HepG2 (cell line): ENCODE measurements at regions not wholly inside any gene's neighbourhood (a gene's known extent, or its start where the extent isn't known, plus 50 kb on each side); places are given as distances from the start of the nearest gene placed in this dataset.

ENCODE experiments used
- ATAC-seq: fragments of 200-7000 bp; cut with Tn5 transposase; 3 replicates; pipeline ENCODE4 v1.9.1; 2020; ENCODE audit warnings: mild to moderate bottlenecking, moderate library complexity
- BruUV-seq: library from RNA; stranded (reverse); fragments of 400-500 nt; replicated peaks from 2 replicates; lab custom pipeline; 2021; lab: Mats Ljungman, UMichigan
- CTCF ChIA-PET: fragments of 300-600 bp; formaldehyde crosslinking; extraction: SDS; loops from one replicate; lab custom pipeline; 2021; ENCODE audit warnings: low total read pairs, inconsistent platforms, low intra/inter-chr PET ratio; lab: Yijun Ruan, JAX
- POLR2A ChIA-PET: fragments of 350-600 bp; sonication (Branson Sonifier 250); formaldehyde crosslinking; loops from one replicate; lab custom pipeline; 2020; ENCODE audit warnings: antibody characterized with exemption, inconsistent platforms; lab: Yijun Ruan, JAX
- DNase-seq: peaks from one replicate; pipeline ENCODE4 v3.0.0-alpha.2; 2015; ENCODE audit warnings: low spot score
- FAIRE-seq: peaks from 3 replicates; lab custom pipeline; 2011; peaks lifted over from hg19 to GRCh38; lab: Jason Lieb, UNC
- H2AFZ ChIP-seq: one replicate; pipeline ENCODE4 v1.6.1; 2011; ENCODE audit warnings: low read length, inconsistent platforms
- H3K27ac ChIP-seq: fragments of 300-600 bp; 3 replicates; pipeline ENCODE4 v1.8.0; 2011; ENCODE audit warnings: mixed run types, mild to moderate bottlenecking, mixed read lengths, low read length, inconsistent platforms; ENCODE audit not compliant: insufficient read depth; ENCODE audit errors: extremely low read length
- H3K27me3 ChIP-seq, 2 experiments: fragments of 200-600 bp in 1 of 2; 2 replicates in 1 of 2; 3 replicates in 1 of 2; pipeline versions ENCODE4 v1.6.0 to v1.8.0; 2011; ENCODE audit warnings: low read length in 2 of 2, mild to moderate bottlenecking in 2 of 2, moderate library complexity in 2 of 2, inconsistent platforms in 1 of 2; ENCODE audit not compliant: insufficient read depth in 2 of 2, control insufficient read depth in 1 of 2
- H3K36me3 ChIP-seq, 2 experiments: fragments of 200-600 bp in 1 of 2; replicated peaks in 1 of 2; 2 replicates in 1 of 2; 3 replicates in 1 of 2; pipeline versions ENCODE4 v1.5.1 to v1.8.0; 2011; ENCODE audit warnings: low read length in 2 of 2, inconsistent platforms in 1 of 2; ENCODE audit not compliant: insufficient read depth in 2 of 2, control insufficient read depth in 1 of 2
- H3K4me1 ChIP-seq: 2 replicates; pipeline ENCODE4 v1.5.1; 2012; ENCODE audit warnings: low read length, inconsistent platforms; ENCODE audit not compliant: insufficient read depth
- H3K4me2 ChIP-seq: 2 replicates; pipeline ENCODE4 v1.6.0; 2011; ENCODE audit warnings: low read depth, low read length, inconsistent platforms
- H3K4me3 ChIP-seq, 3 experiments: fragments of 200-600 bp in 1 of 3; sonication (generic), shearing (Covaris generic) in 1 of 3; replicated peaks in 1 of 3; 2 replicates each; pipeline ENCODE4 v1.5.1; 2011 to 2016; ENCODE audit warnings: low read length in 3 of 3, inconsistent platforms in 2 of 3, low read depth in 2 of 3, mild to moderate bottlenecking in 2 of 3, control low read depth in 1 of 3, mixed read lengths in 1 of 3; ENCODE audit not compliant: insufficient read depth in 1 of 3
- H3K79me2 ChIP-seq: one replicate; pipeline ENCODE4 v1.6.1; 2011; ENCODE audit warnings: low read length, inconsistent platforms; ENCODE audit not compliant: insufficient read depth
- H3K9ac ChIP-seq: 2 replicates; pipeline ENCODE4 v1.6.0; 2011; ENCODE audit warnings: mild to moderate bottlenecking, low read depth, low read length, inconsistent platforms; ENCODE audit not compliant: insufficient read depth
- H3K9me3 ChIP-seq: 2 replicates; pipeline ENCODE4 v1.5.1; 2012; ENCODE audit warnings: mild to moderate bottlenecking, low read length
- H4K20me1 ChIP-seq: 2 replicates; pipeline ENCODE4 v1.6.0; 2011; ENCODE audit warnings: inconsistent platforms, mild to moderate bottlenecking, low read length, moderate library complexity; ENCODE audit not compliant: insufficient read depth
- ADNP ChIP-seq: sonication (generic); formaldehyde crosslinking; IDR thresholded peaks from 2 replicates; pipeline ENCODE4 v1.4.0; 2020; ENCODE audit warnings: missing genetic modification reagents
- CC2D1A ChIP-seq: sonication (generic); formaldehyde crosslinking; IDR thresholded peaks from 2 replicates; pipeline ENCODE4 v1.8.1; 2023; ENCODE audit warnings: mild to moderate bottlenecking, missing genetic modification reagents
- GATA4 ChIP-seq: sonication (generic); IDR thresholded peaks from 2 replicates; pipeline ENCODE4 v1.6.1; 2016; ENCODE audit warnings: antibody characterized with exemption, low read depth, borderline replicate concordance
- NCOA1 ChIP-seq: sonication (generic); formaldehyde crosslinking; IDR thresholded peaks from 2 replicates; pipeline ENCODE4 v1.9.0; 2021; ENCODE audit warnings: missing genetic modification reagents
- NFYC ChIP-seq: IDR thresholded peaks from 2 replicates; pipeline ENCODE4 v1.6.1; 2016; ENCODE audit warnings: missing genetic modification reagents, missing compliant biosample characterization
- NR2F6 ChIP-seq, 2 experiments: IDR thresholded peaks; 2 replicates each; pipeline ENCODE4 v1.6.1; 2016; ENCODE audit warnings: antibody characterized with exemption in 1 of 2, mild to moderate bottlenecking in 1 of 2
- PAF1 ChIP-seq: IDR thresholded peaks from 2 replicates; pipeline ENCODE4 v1.6.1; 2016; ENCODE audit warnings: missing genetic modification reagents, missing compliant biosample characterization
- RBM22 ChIP-seq: fragments of 200-400 bp; formaldehyde crosslinking; optimal IDR thresholded peaks from 2 replicates; pipeline ENCODE3; 2017; ENCODE audit warnings: mild to moderate bottlenecking, low read length, moderate library complexity
- SETDB1 ChIP-seq: sonication (generic); formaldehyde crosslinking; IDR thresholded peaks from 2 replicates; pipeline ENCODE4 v1.5.1; 2020; ENCODE audit warnings: missing genetic modification reagents, mild to moderate bottlenecking, borderline replicate concordance
- ZNF343 ChIP-seq: sonication (generic); formaldehyde crosslinking; IDR thresholded peaks from 2 replicates; pipeline ENCODE4 v1.4.0; 2020; ENCODE audit warnings: mild to moderate bottlenecking, missing genetic modification reagents
- ZNF572 ChIP-seq: sonication (generic); formaldehyde crosslinking; IDR thresholded peaks from 2 replicates; pipeline ENCODE4 v1.5.1; 2020; ENCODE audit warnings: mild to moderate bottlenecking, missing genetic modification reagents
- ZNF703 ChIP-seq: sonication (generic); formaldehyde crosslinking; IDR thresholded peaks from 2 replicates; pipeline ENCODE4 v1.5.1; 2020; ENCODE audit warnings: missing genetic modification reagents, mild to moderate bottlenecking, moderate library complexity, borderline replicate concordance
- WGBS: methylation state at CpG from one replicate; pipeline ENCODE4 v1.1.6; 2017; ENCODE audit warnings: low lambda C conversion rate; 5-methylcytosine and 5-hydroxymethylcytosine counted together
- in situ Hi-C: cut with HindIII; loops from 2 replicates; pipeline ENCODE4 v1.10.0; 2017; ENCODE audit warnings: low pct_unique_long_range_greater_than_20kb; ENCODE audit not compliant: extremely low pct_ligation_motif_present
- intact Hi-C: fragments of 100-400 bp; cut with micrococcal nuclease; formaldehyde crosslinking; loops from one replicate; pipeline ENCODE4 v1.10.0; 2022; ENCODE audit not compliant: unreplicated experiment
- TF ChIP-seq, protein P1 (sequence below): IDR thresholded peaks from 2 replicates; pipeline ENCODE4 v1.6.1; 2012; ENCODE audit warnings: inconsistent platforms
- TF ChIP-seq, protein P2 (sequence below): sonication (generic); formaldehyde crosslinking; IDR thresholded peaks from 2 replicates; pipeline ENCODE4 v1.4.0; 2020; ENCODE audit warnings: missing genetic modification reagents
- TF ChIP-seq, protein P3 (sequence below): sonication (generic); formaldehyde crosslinking; IDR thresholded peaks from 2 replicates; pipeline ENCODE4 v1.4.0; 2020; ENCODE audit warnings: missing genetic modification reagents
- TF ChIP-seq, protein P4 (sequence below), 2 experiments: sonication (generic) in 1 of 2; formaldehyde crosslinking in 1 of 2; IDR thresholded peaks; 2 replicates each; pipeline versions ENCODE4 v1.4.0 to v1.6.1; 2018 to 2020; ENCODE audit warnings: missing genetic modification reagents in 2 of 2, borderline replicate concordance in 1 of 2, low read depth in 1 of 2, mild to moderate bottlenecking in 1 of 2, missing biosample characterization in 1 of 2

DNA sequence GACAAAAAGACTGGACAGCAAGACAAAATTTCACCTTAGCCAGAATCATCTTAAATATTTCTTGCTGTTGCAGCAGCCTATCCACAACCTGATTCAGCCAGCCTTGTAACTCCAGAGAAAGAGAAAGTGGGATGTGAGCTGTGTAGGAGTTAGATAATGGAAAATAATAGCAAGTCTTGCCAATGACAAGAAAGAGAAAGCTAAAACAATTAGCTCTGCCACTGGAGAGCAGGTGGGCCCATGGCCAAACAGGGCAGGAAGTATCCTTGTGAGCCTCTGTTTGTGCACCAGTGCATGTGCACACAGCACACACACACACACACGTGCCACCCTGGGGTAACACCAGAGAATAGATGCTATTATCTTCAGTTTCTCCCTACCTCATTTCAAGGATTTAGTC, 106.0 kb upstream of the CCDC196 start:
- ATAC-seq: no peak
- no peak for DNase-seq
- CTCF ChIA-PET: no interaction called here
- Histone ChIP-seq H3K4me2 (no peak overlapping the region), H3K4me3 (no peak overlapping the region), H3K9me3 (no peaks in the 10 kb centered on the region), H3K36me3 (no peaks in the 10 kb centered on the region), H3K4me1 (no peaks in the 10 kb centered on the region), H3K9ac (no peak overlapping the region), H3K27me3 (no peaks in the 10 kb centered on the region), H2AFZ (no peak overlapping the region), H3K27ac (no peak overlapping the region), H4K20me1 (no peaks in the 10 kb centered on the region), H3K79me2 (no peaks in the 10 kb centered on the region)
- in situ Hi-C loops: no loop called here
- 0% methylated on average over 1 of the region's 1 CpG for WGBS
- TF ChIP-seq ZNF703: no peak
- no peak for TF ChIP-seq SETDB1
- TF ChIP-seq NR2F6 (IDR thresholded peaks at IDR 0.05): no peak
- TF ChIP-seq NR2F6 (CRISPR knock-in tag; IDR thresholded peaks at IDR 0.05): no peak
- no peak for TF ChIP-seq NFYC (CRISPR knock-in tag)
- no peak for TF ChIP-seq ZNF343
- TF ChIP-seq, protein P1, sequence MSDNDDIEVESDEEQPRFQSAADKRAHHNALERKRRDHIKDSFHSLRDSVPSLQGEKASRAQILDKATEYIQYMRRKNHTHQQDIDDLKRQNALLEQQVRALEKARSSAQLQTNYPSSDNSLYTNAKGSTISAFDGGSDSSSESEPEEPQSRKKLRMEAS: no peak
- TF ChIP-seq RBM22: no peak
- no peak for TF ChIP-seq GATA4
- no peak for TF ChIP-seq CC2D1A (CRISPR knock-in tag)
- TF ChIP-seq, protein P2, sequence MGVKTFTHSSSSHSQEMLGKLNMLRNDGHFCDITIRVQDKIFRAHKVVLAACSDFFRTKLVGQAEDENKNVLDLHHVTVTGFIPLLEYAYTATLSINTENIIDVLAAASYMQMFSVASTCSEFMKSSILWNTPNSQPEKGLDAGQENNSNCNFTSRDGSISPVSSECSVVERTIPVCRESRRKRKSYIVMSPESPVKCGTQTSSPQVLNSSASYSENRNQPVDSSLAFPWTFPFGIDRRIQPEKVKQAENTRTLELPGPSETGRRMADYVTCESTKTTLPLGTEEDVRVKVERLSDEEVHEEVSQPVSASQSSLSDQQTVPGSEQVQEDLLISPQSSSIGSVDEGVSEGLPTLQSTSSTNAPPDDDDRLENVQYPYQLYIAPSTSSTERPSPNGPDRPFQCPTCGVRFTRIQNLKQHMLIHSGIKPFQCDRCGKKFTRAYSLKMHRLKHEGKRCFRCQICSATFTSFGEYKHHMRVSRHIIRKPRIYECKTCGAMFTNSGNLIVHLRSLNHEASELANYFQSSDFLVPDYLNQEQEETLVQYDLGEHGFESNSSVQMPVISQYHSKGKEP (CRISPR knock-in tag): no peak
- TF ChIP-seq, protein P3, sequence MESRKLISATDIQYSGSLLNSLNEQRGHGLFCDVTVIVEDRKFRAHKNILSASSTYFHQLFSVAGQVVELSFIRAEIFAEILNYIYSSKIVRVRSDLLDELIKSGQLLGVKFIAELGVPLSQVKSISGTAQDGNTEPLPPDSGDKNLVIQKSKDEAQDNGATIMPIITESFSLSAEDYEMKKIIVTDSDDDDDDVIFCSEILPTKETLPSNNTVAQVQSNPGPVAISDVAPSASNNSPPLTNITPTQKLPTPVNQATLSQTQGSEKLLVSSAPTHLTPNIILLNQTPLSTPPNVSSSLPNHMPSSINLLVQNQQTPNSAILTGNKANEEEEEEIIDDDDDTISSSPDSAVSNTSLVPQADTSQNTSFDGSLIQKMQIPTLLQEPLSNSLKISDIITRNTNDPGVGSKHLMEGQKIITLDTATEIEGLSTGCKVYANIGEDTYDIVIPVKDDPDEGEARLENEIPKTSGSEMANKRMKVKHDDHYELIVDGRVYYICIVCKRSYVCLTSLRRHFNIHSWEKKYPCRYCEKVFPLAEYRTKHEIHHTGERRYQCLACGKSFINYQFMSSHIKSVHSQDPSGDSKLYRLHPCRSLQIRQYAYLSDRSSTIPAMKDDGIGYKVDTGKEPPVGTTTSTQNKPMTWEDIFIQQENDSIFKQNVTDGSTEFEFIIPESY: no peak
- TF ChIP-seq ZNF572: no peak
- no peak for TF ChIP-seq PAF1 (CRISPR knock-in tag)
- TF ChIP-seq NCOA1: no peak
- TF ChIP-seq, protein P4, sequence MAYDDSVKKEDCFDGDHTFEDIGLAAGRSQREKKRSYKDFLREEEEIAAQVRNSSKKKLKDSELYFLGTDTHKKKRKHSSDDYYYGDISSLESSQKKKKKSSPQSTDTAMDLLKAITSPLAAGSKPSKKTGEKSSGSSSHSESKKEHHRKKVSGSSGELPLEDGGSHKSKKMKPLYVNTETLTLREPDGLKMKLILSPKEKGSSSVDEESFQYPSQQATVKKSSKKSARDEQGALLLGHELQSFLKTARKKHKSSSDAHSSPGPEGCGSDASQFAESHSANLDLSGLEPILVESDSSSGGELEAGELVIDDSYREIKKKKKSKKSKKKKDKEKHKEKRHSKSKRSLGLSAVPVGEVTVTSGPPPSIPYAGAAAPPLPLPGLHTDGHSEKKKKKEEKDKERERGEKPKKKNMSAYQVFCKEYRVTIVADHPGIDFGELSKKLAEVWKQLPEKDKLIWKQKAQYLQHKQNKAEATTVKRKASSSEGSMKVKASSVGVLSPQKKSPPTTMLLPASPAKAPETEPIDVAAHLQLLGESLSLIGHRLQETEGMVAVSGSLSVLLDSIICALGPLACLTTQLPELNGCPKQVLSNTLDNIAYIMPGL (CRISPR knock-in tag; IDR thresholded peaks at IDR 0.05; ENCODE audit: borderline replicate concordance in 1 of 2, low read depth in 1 of 2): no peak
- no peak for TF ChIP-seq ADNP (CRISPR knock-in tag)
- POLR2A ChIA-PET: no interaction called here
- FAIRE-seq: no peak
- no TSS peak for BruUV-seq
- intact Hi-C loops: no loop called here
